ENCODE measurements at regions not wholly inside any gene's neighbourhood (a gene's known extent, or its start where the extent isn't known, plus 50 kb on each side); places are given as distances from the start of the nearest gene placed in this dataset.

DNA sequence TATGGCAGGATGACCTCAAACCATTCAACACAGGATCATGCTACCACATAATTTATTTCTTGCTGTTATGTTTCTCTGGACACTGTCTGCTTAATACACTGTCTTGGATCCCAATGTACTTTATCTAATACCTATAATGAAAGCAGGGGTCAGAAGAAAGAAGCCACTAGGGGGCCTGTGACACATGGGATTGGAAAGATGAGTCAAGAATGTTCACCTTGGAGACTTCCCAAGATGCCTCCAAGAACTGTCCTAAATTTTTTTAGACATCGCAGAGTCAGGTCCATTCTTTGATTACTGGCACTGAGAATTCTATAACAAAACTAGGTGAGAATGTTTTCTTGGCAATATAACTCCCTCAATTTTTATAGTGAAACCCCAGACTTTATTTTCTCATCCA is 305.8 kb upstream of the SMARCA2 start:
- no peak for DNase-seq

DNA sequence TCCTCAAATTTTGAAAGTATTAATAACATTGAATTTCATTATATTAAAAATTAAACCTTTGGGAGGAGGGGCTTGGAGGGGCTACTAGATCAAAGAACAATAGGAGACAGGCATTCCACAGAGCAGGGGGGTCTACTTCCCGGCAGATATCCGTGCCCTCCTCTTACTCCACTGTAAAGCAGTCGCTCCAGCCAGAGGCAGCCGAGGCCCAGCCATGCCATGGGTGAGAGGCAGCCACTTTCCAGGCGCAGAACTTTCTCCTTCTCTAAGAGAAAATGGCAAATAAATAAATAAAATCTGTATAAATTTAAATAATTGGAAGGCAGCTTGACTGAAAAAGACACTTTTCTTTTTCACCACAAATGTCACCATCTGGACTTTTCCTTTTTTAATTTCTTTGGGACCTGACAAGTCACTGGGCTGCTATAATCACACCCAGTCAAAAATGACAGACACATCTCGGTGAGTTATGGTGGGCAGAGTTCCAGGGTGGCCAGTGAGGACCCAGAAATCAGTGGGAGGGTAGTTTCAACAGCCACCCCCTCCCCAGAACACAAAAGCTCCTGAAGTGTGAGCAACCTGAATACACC is 302.2 kb upstream of the SMARCA2 start:
- no peak for DNase-seq

DNA sequence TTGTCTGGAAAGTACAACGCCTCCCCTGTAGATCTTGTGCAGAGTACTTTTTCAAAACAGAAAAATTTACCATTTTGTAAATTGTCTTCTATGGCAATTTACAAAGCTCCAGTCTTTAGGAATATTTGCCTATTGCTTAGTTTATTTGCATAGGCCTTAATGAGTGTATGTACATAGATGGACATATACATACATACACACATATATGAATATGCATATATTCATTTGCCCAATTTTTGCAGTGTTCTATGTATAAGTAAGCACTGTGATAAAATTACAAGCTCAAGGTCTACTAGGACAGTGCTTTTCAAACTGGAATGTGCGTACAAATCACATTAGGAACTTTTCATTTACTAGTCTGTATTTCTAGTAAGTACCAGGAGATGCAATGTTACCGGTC is 301.3 kb upstream of the SMARCA2 start:
- DNase-seq: no peak

DNA sequence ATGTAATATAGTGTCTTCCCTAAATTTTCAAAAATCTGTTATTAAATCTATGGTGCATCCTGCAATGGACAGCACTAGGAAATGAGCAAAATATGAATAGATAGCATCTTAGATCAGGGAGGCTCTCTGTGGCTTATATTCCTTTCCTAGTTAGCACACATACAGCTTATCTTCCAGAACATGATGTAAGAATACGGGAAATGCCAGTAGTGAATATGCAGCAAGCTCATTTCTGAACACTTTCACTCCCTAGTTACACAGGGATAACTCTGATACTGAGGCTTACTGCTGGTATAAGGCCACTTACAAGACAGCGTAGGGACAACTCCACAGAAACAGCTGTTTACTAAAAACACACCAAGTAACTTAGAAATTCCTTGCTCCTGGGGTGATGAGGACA is 297.3 kb upstream of the SMARCA2 start:
- no peak for DNase-seq

DNA sequence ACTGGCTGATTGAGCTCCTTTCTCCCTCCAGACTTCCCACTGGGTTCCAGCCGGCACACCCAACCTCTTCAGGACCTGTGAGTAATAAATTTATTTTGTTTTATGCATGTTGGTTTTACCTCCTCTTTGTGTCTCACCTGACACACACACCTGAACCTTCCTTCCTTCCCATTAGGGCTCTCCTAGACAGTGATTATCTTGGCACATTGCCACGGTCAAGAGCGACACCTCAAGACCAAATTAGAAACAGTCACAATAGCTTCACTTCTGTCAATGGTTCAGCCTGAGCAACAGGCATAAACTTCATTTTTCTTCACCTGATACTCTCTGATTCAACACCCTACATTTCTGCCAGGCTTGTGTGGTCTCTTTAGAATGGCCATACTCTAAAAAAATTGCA is 296.3 kb upstream of the SMARCA2 start:
- DNase-seq: no peak

DNA sequence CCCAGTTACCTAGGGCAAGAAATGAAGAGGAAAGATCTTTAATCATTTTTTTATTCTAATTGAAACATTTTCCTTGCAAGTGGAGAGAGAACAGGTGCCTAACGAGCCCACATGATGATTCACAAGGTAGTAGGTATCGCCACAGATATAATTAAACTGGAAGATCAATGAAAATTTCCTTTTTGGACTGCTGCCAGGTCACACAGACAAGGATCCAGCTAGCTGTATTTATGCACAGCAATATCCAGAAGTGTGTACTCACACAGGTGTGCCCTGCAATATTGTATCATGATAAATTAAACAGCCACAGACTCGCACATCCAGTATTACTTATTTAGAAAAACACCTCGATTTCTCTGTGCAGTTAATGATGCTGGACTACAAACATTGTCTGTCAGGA is 294.0 kb upstream of the SMARCA2 start:
- DNase-seq: no peak

- no peak for DNase-seq
Measured at GRCh38 chr9:1722404-1722803, 292.7 kb upstream of the SMARCA2 start.

- DNase-seq: no peak
Measured at GRCh38 chr9:1723522-1724015, 291.6 kb upstream of the SMARCA2 start.

DNA sequence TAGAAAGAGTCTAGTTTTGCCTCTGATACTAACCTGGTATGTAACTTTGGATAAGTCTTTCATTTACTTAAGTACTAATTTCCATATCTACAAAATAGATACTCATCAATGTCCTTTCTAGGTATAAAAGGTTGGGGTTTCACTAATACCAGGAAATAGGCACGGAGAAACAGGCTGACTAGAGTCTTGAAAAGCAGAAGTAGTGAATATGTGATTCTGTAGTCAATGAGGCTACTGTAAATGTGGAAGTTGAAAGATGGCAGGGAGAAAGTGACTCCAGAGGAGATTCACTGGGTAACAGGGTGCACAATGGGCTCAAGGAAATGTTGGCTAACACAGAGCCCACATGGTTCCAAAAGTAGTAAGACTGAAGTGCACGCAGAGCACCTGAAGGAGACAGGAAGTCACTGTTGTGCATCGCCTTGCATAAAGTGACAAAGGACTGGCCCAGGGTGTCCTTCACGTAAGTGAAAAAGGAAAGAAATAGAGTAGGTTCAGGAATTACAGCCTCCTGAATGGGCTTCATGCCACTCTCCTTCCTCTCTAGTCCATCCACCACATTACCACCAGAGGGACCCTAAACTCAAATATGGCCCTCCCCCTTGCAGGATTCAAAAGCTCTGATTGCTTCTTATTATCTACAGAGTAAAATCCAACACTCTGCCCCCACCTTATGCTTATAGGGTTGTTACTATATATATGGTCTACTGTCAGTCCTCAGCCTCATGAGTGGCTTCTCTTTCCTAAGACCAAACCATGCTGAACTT is 288.0 kb upstream of the SMARCA2 start:
- DNase-seq: no peak

- DNase-seq: no peak
Measured at GRCh38 chr9:1729631-1730030, 285.5 kb upstream of the SMARCA2 start.

- no peak for DNase-seq
Measured at GRCh38 chr9:1732670-1733069, 282.5 kb upstream of the SMARCA2 start.

DNA sequence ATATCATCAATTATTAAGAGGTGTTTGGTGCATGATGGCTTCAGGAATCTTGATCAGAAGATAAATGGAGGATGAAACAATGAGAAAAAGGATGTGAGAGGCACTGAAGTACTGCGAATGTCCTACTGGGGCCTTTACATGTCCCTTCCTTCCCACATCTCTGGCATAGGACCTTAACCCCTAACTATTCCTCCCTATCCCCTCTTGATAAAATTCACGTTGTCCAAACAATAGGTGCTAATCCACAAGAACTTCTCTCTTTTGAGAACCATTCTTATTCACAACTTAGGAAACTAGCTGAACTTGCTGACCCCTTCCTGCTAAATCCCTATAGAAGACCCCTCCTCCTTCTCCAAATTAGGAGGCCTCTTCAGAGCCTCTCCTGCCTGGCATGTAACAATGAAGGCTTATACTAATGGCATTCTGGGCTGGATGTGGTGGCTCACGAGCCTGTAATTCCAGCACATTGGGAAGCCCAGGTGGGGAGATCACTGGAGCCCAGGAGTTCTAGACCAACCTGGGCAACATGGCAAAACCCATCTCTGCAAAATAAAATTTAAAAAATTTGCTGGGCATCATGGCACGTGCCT is 276.5 kb upstream of the SMARCA2 start:
- no peak for DNase-seq

GRCh38 chr9:1743121-1743960 is 271.8 kb upstream of the SMARCA2 start:
- DNase-seq: no peak

GRCh38 chr9:1745980-1746379 is 269.2 kb upstream of the SMARCA2 start:
- DNase-seq: no peak

DNA sequence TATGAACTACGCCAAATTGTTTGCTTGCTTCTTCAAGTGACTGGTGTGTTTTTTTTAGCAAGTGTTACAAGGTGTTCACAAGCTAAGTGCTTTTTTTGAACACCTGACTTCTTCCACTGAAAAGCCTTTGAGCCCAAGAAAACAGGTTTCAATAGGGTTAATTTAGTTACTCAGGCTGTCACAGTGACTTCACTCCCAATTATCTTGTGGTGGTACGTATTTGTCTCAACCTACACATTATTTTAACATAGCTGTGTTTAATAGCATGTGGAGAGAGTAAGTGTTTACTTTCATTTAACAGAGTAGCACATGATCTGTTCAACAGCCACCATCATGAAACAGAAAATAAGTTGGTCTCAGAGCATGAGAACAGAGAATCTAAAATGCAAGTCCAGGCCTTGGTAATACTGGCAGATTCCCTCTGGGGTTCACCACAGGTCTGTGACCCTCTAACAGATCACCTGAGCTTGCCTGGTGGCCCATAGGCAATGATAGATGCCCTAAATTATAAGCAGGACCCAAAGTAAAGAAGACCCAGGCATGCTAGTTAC is 267.7 kb upstream of the SMARCA2 start:
- DNase-seq: no peak

DNA sequence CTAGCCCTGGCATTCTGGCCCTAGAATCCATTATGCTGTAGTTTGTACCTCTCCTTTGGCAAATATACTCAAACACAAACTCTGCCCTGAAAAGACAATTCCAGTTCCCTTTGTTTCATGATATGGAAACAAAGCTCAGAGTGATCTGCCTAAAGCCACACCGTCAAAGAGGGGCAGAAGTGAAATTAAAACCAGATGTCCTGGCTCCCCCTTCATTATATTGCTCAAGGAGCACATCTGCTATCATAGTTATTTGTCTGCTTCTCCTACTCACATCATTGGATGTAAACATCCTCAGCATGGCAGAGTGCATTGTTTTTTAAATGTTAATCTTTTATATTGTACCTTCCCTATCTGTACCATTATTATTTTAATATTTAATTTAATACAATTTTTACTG is 266.7 kb upstream of the SMARCA2 start:
- DNase-seq: no peak

DNA sequence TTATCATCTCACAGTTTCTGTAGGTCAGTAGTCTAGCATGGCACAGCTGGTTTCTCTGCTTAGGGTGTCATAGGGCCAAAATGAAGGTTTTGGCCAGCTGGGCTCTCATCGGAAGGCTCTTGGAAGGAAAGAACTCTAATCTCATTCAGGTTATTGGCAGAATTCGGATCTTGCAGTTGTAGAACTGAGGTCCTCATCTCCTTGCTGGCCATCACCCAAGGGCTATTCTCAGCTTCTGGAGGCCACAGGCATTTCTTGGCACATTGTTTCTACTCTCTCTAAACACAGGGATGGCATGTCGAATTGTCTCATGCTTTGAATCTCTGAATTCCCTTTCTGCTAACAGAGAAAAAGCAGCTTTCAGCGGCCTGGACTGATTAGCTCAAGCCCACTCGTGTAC is 258.0 kb upstream of the SMARCA2 start:
- no peak for DNase-seq

GRCh38 chr9:1759009-1759408 is 256.1 kb upstream of the SMARCA2 start:
- DNase-seq: no peak

- DNase-seq: no peak
Measured at GRCh38 chr9:1759771-1760300, 255.3 kb upstream of the SMARCA2 start.

- DNase-seq: no peak
Measured at GRCh38 chr9:1761807-1762206, 253.3 kb upstream of the SMARCA2 start.

- DNase-seq: no peak
Measured at GRCh38 chr9:1766042-1766441, 249.1 kb upstream of the SMARCA2 start.

DNA sequence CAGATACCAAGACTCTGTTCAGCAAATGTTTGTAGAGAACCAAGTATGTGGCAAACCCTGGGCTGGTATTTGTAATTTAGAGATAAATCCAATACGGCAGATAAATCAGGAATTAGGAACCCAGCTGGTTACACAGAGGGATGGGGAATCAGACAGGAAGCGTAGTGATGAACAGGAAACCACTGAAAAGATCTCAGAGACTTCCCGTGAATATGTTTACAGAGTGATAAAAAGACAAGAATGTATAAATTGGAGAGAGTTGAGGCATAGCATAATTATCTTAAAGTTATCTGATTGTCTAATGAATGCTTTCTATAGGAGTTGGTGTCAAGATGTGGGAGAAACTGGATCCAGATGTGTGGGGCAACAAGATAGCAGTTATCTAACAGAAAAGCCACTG is 246.6 kb upstream of the SMARCA2 start:
- no peak for DNase-seq
